HEK293 (cell line): ENCODE measurements at regions not wholly inside any gene's neighbourhood (a gene's known extent, or its start where the extent isn't known, plus 50 kb on each side); places are given as distances from the start of the nearest gene placed in this dataset.

Experiments used
- CTCF ChIA-PET: fragments of 350-600 bp; formaldehyde crosslinking; extraction: SDS; loops from one replicate; lab custom pipeline; 2021; ENCODE audit warnings: antibody characterized with exemption; lab: Yijun Ruan, JAX
- POLR2A ChIA-PET: fragments of 300-600 bp; formaldehyde crosslinking; extraction: SDS; loops from one replicate; lab custom pipeline; 2020; ENCODE audit warnings: antibody characterized with exemption, inconsistent platforms; lab: Yijun Ruan, JAX
- H3K27ac ChIP-seq: fragments of 200-500 bp; sonication (Bioruptor generic); 2 replicates; pipeline ENCODE4 v1.5.1; 2014; ENCODE audit warnings: low read depth, low read length, control low read depth, inconsistent platforms; ENCODE audit errors: extremely low read depth
- H3K36me3 ChIP-seq, 2 experiments: fragments of 200-500 bp in 1 of 2; sonication (Bioruptor generic) in 1 of 2; 1 replicate in 1 of 2; 2 replicates in 1 of 2; pipeline ENCODE4 v1.5.1; 2014 to 2017; ENCODE audit warnings: inconsistent platforms in 2 of 2, low read length in 2 of 2; ENCODE audit not compliant: control insufficient read depth in 2 of 2, insufficient read depth in 1 of 2
- H3K4me1 ChIP-seq: fragments of 200-500 bp; sonication (Bioruptor generic); 2 replicates; pipeline ENCODE4 v1.5.1; 2014; ENCODE audit warnings: mild to moderate bottlenecking, low read length, inconsistent platforms; ENCODE audit not compliant: control insufficient read depth, insufficient read depth
- H3K4me3 ChIP-seq: 2 replicates; pipeline ENCODE4 v1.5.1; 2011; ENCODE audit warnings: low read depth, mild to moderate bottlenecking, control low read depth, low read length, moderate library complexity
- H3K9me3 ChIP-seq: fragments of 200-500 bp; sonication (Bioruptor generic); 2 replicates; pipeline ENCODE4 v1.5.1; 2014; ENCODE audit warnings: low read depth, low read length, inconsistent platforms; ENCODE audit not compliant: control insufficient read depth, insufficient read depth
- BCL11B ChIP-seq: fragments of 450-650 bp; formaldehyde crosslinking; IDR thresholded peaks from 2 replicates; pipeline ENCODE4 v1.5.1; 2016; ENCODE audit warnings: low read depth, missing biosample characterization, missing genetic modification characterization
- CTCF ChIP-seq: fragments of 450-650 bp; formaldehyde crosslinking; IDR thresholded peaks from 2 replicates; pipeline ENCODE4 v1.5.1; 2016; ENCODE audit warnings: missing biosample characterization, missing genetic modification characterization
- GFI1B ChIP-seq: fragments of 450-650 bp; formaldehyde crosslinking; IDR thresholded peaks from 2 replicates; pipeline ENCODE4 v1.5.1; 2016; ENCODE audit warnings: missing biosample characterization, missing genetic modification characterization
- GLI2 ChIP-seq: fragments of 450-650 bp; formaldehyde crosslinking; IDR thresholded peaks from 2 replicates; pipeline ENCODE4; 2017; ENCODE audit warnings: missing biosample characterization, missing genetic modification characterization, low read depth, borderline replicate concordance
- HOXD13 ChIP-seq: sonication (generic); formaldehyde crosslinking; IDR thresholded peaks from 2 replicates; pipeline ENCODE4 v1.8.0; 2022; ENCODE audit warnings: missing genetic modification reagents, borderline replicate concordance
- MEIS1 ChIP-seq: sonication (generic); formaldehyde crosslinking; IDR thresholded peaks from 2 replicates; pipeline ENCODE4 v1.8.1; 2022; ENCODE audit warnings: missing genetic modification reagents, mild to moderate bottlenecking, borderline replicate concordance
- YY1 ChIP-seq: fragments of 450-650 bp; formaldehyde crosslinking; IDR thresholded peaks from 2 replicates; pipeline ENCODE4 v1.5.1; 2018; ENCODE audit warnings: missing biosample characterization, missing genetic modification characterization
- ZBTB17 ChIP-seq: fragments of 450-650 bp; formaldehyde crosslinking; IDR thresholded peaks from 2 replicates; pipeline ENCODE4 v1.5.1; 2016; ENCODE audit warnings: missing biosample characterization, missing genetic modification characterization
- ZBTB8A ChIP-seq: fragments of 450-650 bp; formaldehyde crosslinking; IDR thresholded peaks from 2 replicates; pipeline ENCODE4 v1.5.1; 2016; ENCODE audit warnings: missing biosample characterization, missing genetic modification characterization
- ZEB2 ChIP-seq: fragments of 450-650 bp; formaldehyde crosslinking; IDR thresholded peaks from 2 replicates; pipeline ENCODE4 v1.5.1; 2016; ENCODE audit warnings: missing biosample characterization, missing genetic modification characterization
- ZFP69B ChIP-seq: fragments of 450-650 bp; formaldehyde crosslinking; IDR thresholded peaks from 2 replicates; pipeline ENCODE4 v1.5.1; 2016; ENCODE audit warnings: missing biosample characterization, missing genetic modification characterization
- ZNF112 ChIP-seq: fragments of 450-650 bp; formaldehyde crosslinking; IDR thresholded peaks from 2 replicates; pipeline ENCODE4 v1.5.0; 2017; ENCODE audit warnings: missing biosample characterization, missing genetic modification characterization
- ZNF133 ChIP-seq: fragments of 450-650 bp; formaldehyde crosslinking; IDR thresholded peaks from 2 replicates; pipeline ENCODE4 v1.5.1; 2016; ENCODE audit warnings: missing biosample characterization, missing genetic modification characterization
- ZNF146 ChIP-seq: fragments of 450-650 bp; formaldehyde crosslinking; IDR thresholded peaks from 2 replicates; pipeline ENCODE4 v1.5.1; 2016; ENCODE audit warnings: missing biosample characterization, missing genetic modification characterization
- ZNF184 ChIP-seq: fragments of 450-650 bp; IDR thresholded peaks from 2 replicates; pipeline ENCODE4 v1.5.1; 2018; ENCODE audit warnings: missing biosample characterization, mild to moderate bottlenecking, missing genetic modification characterization
- ZNF211 ChIP-seq: fragments of 450-650 bp; formaldehyde crosslinking; IDR thresholded peaks from 2 replicates; pipeline ENCODE4 v1.5.1; 2016; ENCODE audit warnings: low read depth, missing biosample characterization, missing genetic modification characterization
- ZNF302 ChIP-seq: fragments of 450-650 bp; formaldehyde crosslinking; IDR thresholded peaks from 2 replicates; pipeline ENCODE4 v1.5.1; 2016; ENCODE audit warnings: missing biosample characterization, missing genetic modification characterization, low read depth
- ZNF416 ChIP-seq: fragments of 450-650 bp; formaldehyde crosslinking; IDR thresholded peaks from 2 replicates; pipeline ENCODE4 v1.5.1; 2016; ENCODE audit warnings: missing biosample characterization, missing genetic modification characterization
- ZNF433 ChIP-seq: fragments of 450-650 bp; formaldehyde crosslinking; IDR thresholded peaks from 2 replicates; pipeline ENCODE4 v1.5.1; 2016; ENCODE audit warnings: missing biosample characterization, missing genetic modification characterization, low read depth
- ZNF514 ChIP-seq: fragments of 450-650 bp; formaldehyde crosslinking; IDR thresholded peaks from 2 replicates; pipeline ENCODE4 v1.5.1; 2016; ENCODE audit warnings: missing biosample characterization, missing genetic modification characterization
- ZNF560 ChIP-seq: fragments of 450-650 bp; formaldehyde crosslinking; IDR thresholded peaks from 2 replicates; pipeline ENCODE4 v1.5.1; 2017; ENCODE audit warnings: missing biosample characterization, missing genetic modification characterization, borderline replicate concordance
- ZNF596 ChIP-seq: fragments of 450-650 bp; IDR thresholded peaks from 2 replicates; pipeline ENCODE4 v1.5.0; 2018; ENCODE audit warnings: missing biosample characterization, mild to moderate bottlenecking, missing genetic modification characterization, moderate library complexity
- ZNF621 ChIP-seq: fragments of 450-650 bp; formaldehyde crosslinking; IDR thresholded peaks from 2 replicates; pipeline ENCODE4 v1.5.1; 2017; ENCODE audit warnings: missing biosample characterization, missing genetic modification characterization
- ZNF626 ChIP-seq: fragments of 450-650 bp; sonication (Bioruptor Pico); formaldehyde crosslinking; IDR thresholded peaks from 2 replicates; pipeline ENCODE4 v1.5.1; 2018; ENCODE audit warnings: missing biosample characterization, missing genetic modification characterization, inconsistent platforms
- ZNF658 ChIP-seq: fragments of 450-650 bp; formaldehyde crosslinking; IDR thresholded peaks from 2 replicates; pipeline ENCODE4; 2016; ENCODE audit warnings: missing biosample characterization, missing genetic modification characterization
- ZNF660 ChIP-seq: fragments of 450-650 bp; IDR thresholded peaks from 2 replicates; pipeline ENCODE4 v1.5.1; 2018; ENCODE audit warnings: missing biosample characterization, mild to moderate bottlenecking, missing genetic modification characterization
- ZNF701 ChIP-seq: fragments of 450-650 bp; formaldehyde crosslinking; IDR thresholded peaks from 2 replicates; pipeline ENCODE4 v1.5.1; 2016; ENCODE audit warnings: missing biosample characterization, missing genetic modification characterization
- ZNF707 ChIP-seq: fragments of 450-650 bp; formaldehyde crosslinking; IDR thresholded peaks from 2 replicates; pipeline ENCODE4 v1.5.1; 2016; ENCODE audit warnings: missing biosample characterization, missing genetic modification characterization
- ZNF791 ChIP-seq: fragments of 450-650 bp; formaldehyde crosslinking; IDR thresholded peaks from 2 replicates; pipeline ENCODE4 v1.5.1; 2016; ENCODE audit warnings: missing biosample characterization, missing genetic modification characterization
- TF ChIP-seq, protein P1 (sequence below): fragments of 450-650 bp; formaldehyde crosslinking; optimal IDR thresholded peaks from 2 replicates; pipeline ENCODE3; 2016; ENCODE audit warnings: missing biosample characterization, mild to moderate bottlenecking, missing genetic modification characterization
- TF ChIP-seq, protein P2 (sequence below): fragments of 450-650 bp; formaldehyde crosslinking; IDR thresholded peaks from 2 replicates; pipeline ENCODE4 v1.5.1; 2016; ENCODE audit warnings: missing biosample characterization, missing genetic modification characterization
- TF ChIP-seq, protein P3 (sequence below): fragments of 450-650 bp; formaldehyde crosslinking; IDR thresholded peaks from 2 replicates; pipeline ENCODE4; 2016; ENCODE audit warnings: missing biosample characterization, missing genetic modification characterization
- TF ChIP-seq, protein P4 (sequence below): fragments of 450-650 bp; formaldehyde crosslinking; IDR thresholded peaks from 2 replicates; pipeline ENCODE4 v1.5.1; 2016; ENCODE audit warnings: missing biosample characterization, missing genetic modification characterization

GRCh38 chr3:188954590-188955208 is 217.1 kb upstream of the TPRG1 start:
- no peaks in the 10 kb centered on the region for H3K4me1 ChIP-seq
- ChIA-PET POLR2A (interaction anchor here (0.7 to 3.7 kb wide), 3 partner anchors 1209 to 1217 kb away, joined by 4 to 12 read pairs (median 4); partner anchors contain the start of gene BCL6), CTCF (interaction anchor here (0.5 to 10.9 kb wide), 60 partner anchors 9 to 1635 kb away, joined by 3 to 205 read pairs (median 3); partner anchors contain the start of gene BCL6)
- no peak overlapping the region for H3K27ac ChIP-seq
- no peaks in the 10 kb centered on the region for H3K36me3 ChIP-seq
- H3K9me3 ChIP-seq, result no peaks in the 10 kb centered on the region
- H3K4me3 ChIP-seq, result no peak overlapping the region
- no peak for TF ChIP-seq ZNF211 (tag by site-specific recombination)
- TF ChIP-seq ZNF416 (tag by site-specific recombination), result no peak
- no peak for TF ChIP-seq ZNF596 (tag by site-specific recombination)
- TF ChIP-seq CTCF (tag by site-specific recombination), result peak; percentile 62
- TF ChIP-seq ZNF302 (tag by site-specific recombination), result no peak
- TF ChIP-seq, protein P1, sequence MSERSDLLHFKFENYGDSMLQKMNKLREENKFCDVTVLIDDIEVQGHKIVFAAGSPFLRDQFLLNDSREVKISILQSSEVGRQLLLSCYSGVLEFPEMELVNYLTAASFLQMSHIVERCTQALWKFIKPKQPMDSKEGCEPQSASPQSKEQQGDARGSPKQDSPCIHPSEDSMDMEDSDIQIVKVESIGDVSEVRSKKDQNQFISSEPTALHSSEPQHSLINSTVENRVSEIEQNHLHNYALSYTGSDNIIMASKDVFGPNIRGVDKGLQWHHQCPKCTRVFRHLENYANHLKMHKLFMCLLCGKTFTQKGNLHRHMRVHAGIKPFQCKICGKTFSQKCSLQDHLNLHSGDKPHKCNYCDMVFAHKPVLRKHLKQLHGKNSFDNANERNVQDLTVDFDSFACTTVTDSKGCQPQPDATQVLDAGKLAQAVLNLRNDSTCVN (tag by site-specific recombination), result no peak
- TF ChIP-seq YY1 (tag by site-specific recombination), result peak; percentile 79
- TF ChIP-seq ZNF660 (tag by site-specific recombination), result peak; percentile 77
- no peak for TF ChIP-seq ZNF701 (tag by site-specific recombination)
- no peak for TF ChIP-seq ZNF791 (tag by site-specific recombination)
- no peak for TF ChIP-seq GLI2 (tag by site-specific recombination)
- no peak for TF ChIP-seq ZNF621 (tag by site-specific recombination)
- TF ChIP-seq ZNF514 (tag by site-specific recombination), result no peak
- TF ChIP-seq BCL11B (tag by site-specific recombination), result no peak
- TF ChIP-seq ZBTB17, result peak; percentile 41; the same call in 1 of the 2 replicates
- TF ChIP-seq ZNF133 (tag by site-specific recombination), result no peak
- TF ChIP-seq ZNF658, result no peak
- no peak for TF ChIP-seq ZNF626 (tag by site-specific recombination)
- TF ChIP-seq ZFP69B (tag by site-specific recombination), result peak; percentile 65; the same call in 1 of the 2 replicates
- no peak for TF ChIP-seq ZNF184 (tag by site-specific recombination)
- TF ChIP-seq, protein P2, sequence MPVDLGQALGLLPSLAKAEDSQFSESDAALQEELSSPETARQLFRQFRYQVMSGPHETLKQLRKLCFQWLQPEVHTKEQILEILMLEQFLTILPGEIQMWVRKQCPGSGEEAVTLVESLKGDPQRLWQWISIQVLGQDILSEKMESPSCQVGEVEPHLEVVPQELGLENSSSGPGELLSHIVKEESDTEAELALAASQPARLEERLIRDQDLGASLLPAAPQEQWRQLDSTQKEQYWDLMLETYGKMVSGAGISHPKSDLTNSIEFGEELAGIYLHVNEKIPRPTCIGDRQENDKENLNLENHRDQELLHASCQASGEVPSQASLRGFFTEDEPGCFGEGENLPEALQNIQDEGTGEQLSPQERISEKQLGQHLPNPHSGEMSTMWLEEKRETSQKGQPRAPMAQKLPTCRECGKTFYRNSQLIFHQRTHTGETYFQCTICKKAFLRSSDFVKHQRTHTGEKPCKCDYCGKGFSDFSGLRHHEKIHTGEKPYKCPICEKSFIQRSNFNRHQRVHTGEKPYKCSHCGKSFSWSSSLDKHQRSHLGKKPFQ (tag by site-specific recombination), result peak; percentile 96
- no peak for TF ChIP-seq ZNF433 (tag by site-specific recombination)
- TF ChIP-seq ZNF560, result no peak
- TF ChIP-seq ZEB2 (tag by site-specific recombination), result 0 out of 2 replicates have a peak, but pooled peaks have one; percentile 39
- TF ChIP-seq, protein P3, sequence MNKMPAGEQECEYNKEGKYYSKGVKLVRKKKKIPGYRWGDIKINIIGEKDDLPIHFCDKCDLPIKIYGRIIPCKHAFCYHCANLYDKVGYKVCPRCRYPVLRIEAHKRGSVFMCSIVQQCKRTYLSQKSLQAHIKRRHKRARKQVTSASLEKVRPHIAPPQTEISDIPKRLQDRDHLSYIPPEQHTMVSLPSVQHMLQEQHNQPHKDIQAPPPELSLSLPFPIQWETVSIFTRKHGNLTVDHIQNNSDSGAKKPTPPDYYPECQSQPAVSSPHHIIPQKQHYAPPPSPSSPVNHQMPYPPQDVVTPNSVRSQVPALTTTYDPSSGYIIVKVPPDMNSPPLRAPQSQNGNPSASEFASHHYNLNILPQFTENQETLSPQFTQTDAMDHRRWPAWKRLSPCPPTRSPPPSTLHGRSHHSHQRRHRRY (tag by site-specific recombination), result no peak
- TF ChIP-seq HOXD13 (CRISPR knock-in tag), result no peak
- TF ChIP-seq ZNF112 (tag by site-specific recombination), result no peak
- peak; percentile 18; the same call in 1 of the 2 replicates for TF ChIP-seq ZBTB8A (tag by site-specific recombination)
- TF ChIP-seq, protein P4, sequence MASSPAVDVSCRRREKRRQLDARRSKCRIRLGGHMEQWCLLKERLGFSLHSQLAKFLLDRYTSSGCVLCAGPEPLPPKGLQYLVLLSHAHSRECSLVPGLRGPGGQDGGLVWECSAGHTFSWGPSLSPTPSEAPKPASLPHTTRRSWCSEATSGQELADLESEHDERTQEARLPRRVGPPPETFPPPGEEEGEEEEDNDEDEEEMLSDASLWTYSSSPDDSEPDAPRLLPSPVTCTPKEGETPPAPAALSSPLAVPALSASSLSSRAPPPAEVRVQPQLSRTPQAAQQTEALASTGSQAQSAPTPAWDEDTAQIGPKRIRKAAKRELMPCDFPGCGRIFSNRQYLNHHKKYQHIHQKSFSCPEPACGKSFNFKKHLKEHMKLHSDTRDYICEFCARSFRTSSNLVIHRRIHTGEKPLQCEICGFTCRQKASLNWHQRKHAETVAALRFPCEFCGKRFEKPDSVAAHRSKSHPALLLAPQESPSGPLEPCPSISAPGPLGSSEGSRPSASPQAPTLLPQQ, result peak; percentile 45; the same call in 1 of the 2 replicates
- TF ChIP-seq ZNF146, result no peak
- TF ChIP-seq ZNF707 (tag by site-specific recombination), result no peak
- TF ChIP-seq MEIS1 (CRISPR knock-in tag), result no peak
- 0 out of 2 replicates have a peak, but pooled peaks have one; percentile 35 for TF ChIP-seq GFI1B (tag by site-specific recombination)
